ENCODE measurements at regions not wholly inside any gene's neighbourhood (a gene's known extent, or its start where the extent isn't known, plus 50 kb on each side); places are given as distances from the start of the nearest gene placed in this dataset.

DNA sequence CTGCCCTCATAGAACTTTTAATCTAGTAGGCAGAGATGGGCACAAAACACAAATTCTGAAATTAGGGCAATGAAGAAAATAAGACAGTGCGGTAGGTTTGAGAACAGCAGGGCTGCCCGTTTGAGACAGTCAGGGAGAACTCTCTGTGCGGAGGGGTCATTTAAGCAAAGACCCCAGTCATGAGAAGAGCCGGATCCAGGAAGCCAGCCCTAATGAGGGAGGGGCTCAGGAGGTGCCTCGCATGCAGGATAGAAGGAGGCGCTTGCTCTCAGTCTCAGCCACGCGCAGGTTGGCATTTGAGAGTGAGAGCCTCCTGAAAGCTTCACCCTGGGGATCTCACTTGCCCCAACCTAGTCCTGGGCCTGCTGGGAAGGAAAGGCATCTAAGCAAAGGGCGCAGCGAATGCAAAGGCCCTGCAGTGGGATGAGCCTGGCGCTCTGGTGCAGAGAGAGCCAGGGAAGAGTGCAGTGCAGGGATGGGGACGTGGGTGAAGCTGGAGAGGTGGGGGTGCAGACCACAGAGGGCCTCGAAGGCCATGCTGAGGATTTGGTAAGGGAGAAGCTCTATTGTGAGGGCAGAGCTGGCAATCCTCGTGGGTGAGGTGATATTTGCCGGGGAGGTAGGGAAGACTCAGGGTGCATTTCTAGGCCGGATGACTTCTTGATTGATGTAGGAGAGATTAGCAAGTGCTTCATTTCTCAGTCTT lies 130.0 kb upstream of the PTPN1 start:
- Histone ChIP-seq H3K9me2 (replicated peaks; ENCODE audit: low read depth, low read length) (no peaks in the 10 kb centered on the region), H3K9ac (ENCODE audit: low read depth, low read length, poor library complexity, severe bottlenecking) (no peak overlapping the region), H2AFZ (ENCODE audit: low read length) (no peak overlapping the region), H3F3A (ENCODE audit: low read depth) (no peaks in the 10 kb centered on the region), H4K20me1 (ENCODE audit: insufficient read depth, low read length, poor library complexity, severe bottlenecking) (no peaks in the 10 kb centered on the region), H3K4me1 (ENCODE audit: insufficient read depth, low read length, poor library complexity, severe bottlenecking) (peaks cover 21% of the 10 kb centered on the region), H3K4me2 (ENCODE audit: low read depth, low read length, poor library complexity, severe bottlenecking) (no peak overlapping the region), H3K27me3 (ENCODE audit: insufficient read depth, low read length, poor library complexity, severe bottlenecking) (no peaks in the 10 kb centered on the region), H3K4me3 (ENCODE audit: low read length, poor library complexity, severe bottlenecking) (no peak overlapping the region), H3K79me2 (ENCODE audit: insufficient read depth, low read length) (no peaks in the 10 kb centered on the region), H3K36me3 (ENCODE audit: insufficient read depth, low read length) (no peaks in the 10 kb centered on the region), H3K9me3 (ENCODE audit: insufficient read depth, low read depth, low read length) (no peaks in the 10 kb centered on the region)
- TF ChIP-seq EZH2phosphoT487 (IDR thresholded peaks at IDR 0.05; ENCODE audit: borderline replicate concordance): no peak
- TF ChIP-seq, protein P1, sequence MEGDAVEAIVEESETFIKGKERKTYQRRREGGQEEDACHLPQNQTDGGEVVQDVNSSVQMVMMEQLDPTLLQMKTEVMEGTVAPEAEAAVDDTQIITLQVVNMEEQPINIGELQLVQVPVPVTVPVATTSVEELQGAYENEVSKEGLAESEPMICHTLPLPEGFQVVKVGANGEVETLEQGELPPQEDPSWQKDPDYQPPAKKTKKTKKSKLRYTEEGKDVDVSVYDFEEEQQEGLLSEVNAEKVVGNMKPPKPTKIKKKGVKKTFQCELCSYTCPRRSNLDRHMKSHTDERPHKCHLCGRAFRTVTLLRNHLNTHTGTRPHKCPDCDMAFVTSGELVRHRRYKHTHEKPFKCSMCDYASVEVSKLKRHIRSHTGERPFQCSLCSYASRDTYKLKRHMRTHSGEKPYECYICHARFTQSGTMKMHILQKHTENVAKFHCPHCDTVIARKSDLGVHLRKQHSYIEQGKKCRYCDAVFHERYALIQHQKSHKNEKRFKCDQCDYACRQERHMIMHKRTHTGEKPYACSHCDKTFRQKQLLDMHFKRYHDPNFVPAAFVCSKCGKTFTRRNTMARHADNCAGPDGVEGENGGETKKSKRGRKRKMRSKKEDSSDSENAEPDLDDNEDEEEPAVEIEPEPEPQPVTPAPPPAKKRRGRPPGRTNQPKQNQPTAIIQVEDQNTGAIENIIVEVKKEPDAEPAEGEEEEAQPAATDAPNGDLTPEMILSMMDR (conservative IDR thresholded peaks at IDR 0.05; ENCODE audit: low read length): no peak

- peaks cover 23% of the 10 kb centered on the region for H3K4me1 ChIP-seq (ENCODE audit: insufficient read depth, low read length, poor library complexity, severe bottlenecking)
- no peak overlapping the region for H3K4me2 ChIP-seq (ENCODE audit: low read depth, low read length, poor library complexity, severe bottlenecking)
- no peak for TF ChIP-seq EZH2phosphoT487 (IDR thresholded peaks at IDR 0.05; ENCODE audit: borderline replicate concordance)
- TF ChIP-seq, protein P1 (conservative IDR thresholded peaks at IDR 0.05; ENCODE audit: low read length): no peak
Observed at GRCh38 chr20:50380697-50381040, 129.5 kb upstream of the PTPN1 start.

GRCh38 chr20:50381075-50381732 lies 129.0 kb upstream of the PTPN1 start:
- H3K9ac ChIP-seq (ENCODE audit: low read depth, low read length, poor library complexity, severe bottlenecking): no peak overlapping the region
- TF ChIP-seq EZH2phosphoT487 (IDR thresholded peaks at IDR 0.05; ENCODE audit: borderline replicate concordance): no peak
- TF ChIP-seq, protein P1 (conservative IDR thresholded peaks at IDR 0.05; ENCODE audit: low read length): no peak
- H3K4me1 ChIP-seq (ENCODE audit: insufficient read depth, low read length, poor library complexity, severe bottlenecking): peaks cover 28% of the 10 kb centered on the region
- H3K79me2 ChIP-seq (ENCODE audit: insufficient read depth, low read length): no peaks in the 10 kb centered on the region
- no peaks in the 10 kb centered on the region for H3K9me3 ChIP-seq (ENCODE audit: insufficient read depth, low read depth, low read length)
- no peaks in the 10 kb centered on the region for H3K9me2 ChIP-seq (replicated peaks; ENCODE audit: low read depth, low read length)
- no peaks in the 10 kb centered on the region for H3F3A ChIP-seq (ENCODE audit: low read depth)
- peak overlapping the region; percentile 52 for H3K4me2 ChIP-seq (ENCODE audit: low read depth, low read length, poor library complexity, severe bottlenecking)
- H4K20me1 ChIP-seq (ENCODE audit: insufficient read depth, low read length, poor library complexity, severe bottlenecking): no peaks in the 10 kb centered on the region
- H2AFZ ChIP-seq (ENCODE audit: low read length): no peak overlapping the region
- H3K36me3 ChIP-seq (ENCODE audit: insufficient read depth, low read length): no peaks in the 10 kb centered on the region
- H3K4me3 ChIP-seq (ENCODE audit: low read length, poor library complexity, severe bottlenecking): no peak overlapping the region
- no peaks in the 10 kb centered on the region for H3K27me3 ChIP-seq (ENCODE audit: insufficient read depth, low read length, poor library complexity, severe bottlenecking)

More at GRCh38 chr20:50380697-50381040, 129.5 kb upstream of the PTPN1 start:
- Histone ChIP-seq H3K27me3 (ENCODE audit: insufficient read depth, low read length, poor library complexity, severe bottlenecking) (no peaks in the 10 kb centered on the region), H4K20me1 (ENCODE audit: insufficient read depth, low read length, poor library complexity, severe bottlenecking) (no peaks in the 10 kb centered on the region), H2AFZ (ENCODE audit: low read length) (no peak overlapping the region), H3K4me3 (ENCODE audit: low read length, poor library complexity, severe bottlenecking) (no peak overlapping the region), H3K9me2 (replicated peaks; ENCODE audit: low read depth, low read length) (no peaks in the 10 kb centered on the region), H3F3A (ENCODE audit: low read depth) (no peaks in the 10 kb centered on the region), H3K36me3 (ENCODE audit: insufficient read depth, low read length) (no peaks in the 10 kb centered on the region), H3K9me3 (ENCODE audit: insufficient read depth, low read depth, low read length) (no peaks in the 10 kb centered on the region), H3K9ac (ENCODE audit: low read depth, low read length, poor library complexity, severe bottlenecking) (no peak overlapping the region), H3K79me2 (ENCODE audit: insufficient read depth, low read length) (no peaks in the 10 kb centered on the region)

All from Loucy (cell line).